H9 (cell line): ENCODE measurements at regions not wholly inside any gene's neighbourhood (a gene's known extent, or its start where the extent isn't known, plus 50 kb on each side); places are given as distances from the start of the nearest gene placed in this dataset.
"Not testable (repeated sequence)": the region's sequence is repeated elsewhere in the genome, so short reads cannot be mapped to it uniquely, and the experiment has no call there.

Experiments used
- DNase-seq: peaks from one replicate; pipeline ENCODE4 v3.0.0-alpha.2; 2017
- H2AFZ ChIP-seq: one replicate; pipeline ENCODE4 v1.6.1; 2013; ENCODE audit warnings: mild to moderate bottlenecking, low read length, control low read depth, moderate library complexity
- H2AK5ac ChIP-seq: 2 replicates; pipeline ENCODE4 v1.6.1; 2013; ENCODE audit warnings: low read length, control low read depth, mixed read lengths; ENCODE audit not compliant: insufficient read length
- H2BK120ac ChIP-seq: one replicate; pipeline ENCODE4 v1.6.1; 2013; ENCODE audit warnings: low read depth, mild to moderate bottlenecking, low read length, control low read depth, inconsistent platforms; ENCODE audit not compliant: poor library complexity, severe bottlenecking
- H2BK12ac ChIP-seq: 2 replicates; pipeline ENCODE4 v1.6.1; 2013; ENCODE audit warnings: low read length, control low read depth, mixed read lengths, low read depth; ENCODE audit not compliant: insufficient read length
- H2BK15ac ChIP-seq: 2 replicates; pipeline ENCODE4 v1.6.1; 2013; ENCODE audit warnings: low read depth, low read length, control low read depth
- H2BK20ac ChIP-seq: one replicate; pipeline ENCODE4 v1.6.1; 2013; ENCODE audit warnings: low read depth, mild to moderate bottlenecking, low read length, control low read depth, inconsistent platforms; ENCODE audit not compliant: poor library complexity, severe bottlenecking
- H2BK5ac ChIP-seq: 2 replicates; pipeline ENCODE4 v1.6.1; 2013; ENCODE audit warnings: low read length, control low read depth, mixed read lengths; ENCODE audit not compliant: insufficient read length
- H3K14ac ChIP-seq: 2 replicates; pipeline ENCODE4 v1.6.1; 2013; ENCODE audit warnings: low read length, control low read depth; ENCODE audit not compliant: insufficient read depth
- H3K18ac ChIP-seq: 2 replicates; pipeline ENCODE4 v1.6.1; 2013; ENCODE audit warnings: low read depth, mild to moderate bottlenecking, mixed read lengths, low read length, control low read depth; ENCODE audit not compliant: insufficient read length
- H3K23ac ChIP-seq: 2 replicates; pipeline ENCODE4 v1.6.1; 2013; ENCODE audit warnings: low read length, control low read depth, mixed read lengths, low read depth; ENCODE audit not compliant: insufficient read length
- H3K23me2 ChIP-seq: 2 replicates; pipeline ENCODE4 v1.6.1; 2013; ENCODE audit warnings: low read depth, mild to moderate bottlenecking, mixed read lengths, low read length, control low read depth; ENCODE audit not compliant: insufficient read length, poor library complexity, severe bottlenecking
- H3K27ac ChIP-seq: 2 replicates; pipeline ENCODE4 v1.5.1; 2013; ENCODE audit warnings: low read length, control low read depth, mixed read lengths, low read depth; ENCODE audit not compliant: insufficient read length
- H3K27me3 ChIP-seq: 2 replicates; pipeline ENCODE4 v1.6.1; 2013; ENCODE audit warnings: low read length, control low read depth, inconsistent platforms; ENCODE audit not compliant: insufficient read depth
- H3K4ac ChIP-seq: 2 replicates; pipeline ENCODE4 v1.6.1; 2013; ENCODE audit warnings: low read depth, mild to moderate bottlenecking, control low read depth, inconsistent platforms, low read length, moderate library complexity
- H3K4me1 ChIP-seq: 2 replicates; pipeline ENCODE4 v1.6.1; 2013; ENCODE audit warnings: low read length, control low read depth, inconsistent platforms; ENCODE audit not compliant: insufficient read depth
- H3K4me2 ChIP-seq: 2 replicates; pipeline ENCODE4 v1.6.1; 2013; ENCODE audit warnings: low read length, control low read depth, mixed read lengths; ENCODE audit not compliant: insufficient read length, insufficient read depth
- H3K56ac ChIP-seq: 2 replicates; pipeline ENCODE4 v1.6.1; 2013; ENCODE audit warnings: low read depth, mild to moderate bottlenecking, mixed read lengths, low read length, control low read depth; ENCODE audit not compliant: insufficient read length
- H3K79me1 ChIP-seq: 2 replicates; pipeline ENCODE4 v1.6.1; 2013; ENCODE audit warnings: low read depth, mild to moderate bottlenecking, moderate library complexity, low read length, control low read depth, inconsistent platforms; ENCODE audit not compliant: insufficient read depth, poor library complexity, severe bottlenecking
- H3K79me2 ChIP-seq: 2 replicates; pipeline ENCODE4 v1.6.1; 2013; ENCODE audit warnings: low read length, control low read depth, inconsistent platforms; ENCODE audit not compliant: insufficient read depth
- H3K9ac ChIP-seq: 2 replicates; pipeline ENCODE4 v1.6.1; 2013; ENCODE audit warnings: low read length, control low read depth, mixed read lengths; ENCODE audit not compliant: insufficient read length; ENCODE audit errors: extremely low read depth
- H3K9me3 ChIP-seq: one replicate; pipeline ENCODE4 v1.6.1; 2013; ENCODE audit warnings: low read depth, low read length, inconsistent platforms; ENCODE audit not compliant: control insufficient read depth
- H3T11ph ChIP-seq: one replicate; pipeline ENCODE4 v1.6.1; 2013; ENCODE audit warnings: mild to moderate bottlenecking, low read length, control low read depth, inconsistent platforms
- H4K20me1 ChIP-seq: one replicate; pipeline ENCODE4 v1.6.1; 2013; ENCODE audit not compliant: control insufficient read depth, insufficient read length, insufficient read depth
- H4K5ac ChIP-seq: 2 replicates; pipeline ENCODE4 v1.6.1; 2013; ENCODE audit warnings: low read depth, mild to moderate bottlenecking, mixed read lengths, low read length, control low read depth; ENCODE audit not compliant: insufficient read length
- H4K8ac ChIP-seq: replicated peaks from 2 replicates; pipeline ENCODE4 v1.6.1; 2013; ENCODE audit warnings: low read length, control low read depth, mixed read lengths, low read depth; ENCODE audit not compliant: insufficient read length
- H4K91ac ChIP-seq: 2 replicates; pipeline ENCODE4 v1.6.1; 2013; ENCODE audit warnings: low read depth, mild to moderate bottlenecking, moderate library complexity, mixed read lengths, low read length, control low read depth; ENCODE audit not compliant: insufficient read length
- H3K27ac Mint-ChIP-seq, 3 experiments: 2 replicates in 2 of 3; 3 replicates in 1 of 3; pipeline ENCODE4 v1.8.0; 2020 to 2021; ENCODE audit warnings: mixed read lengths in 3 of 3, mild to moderate bottlenecking in 1 of 3, moderate library complexity in 1 of 3
- H3K27me3 Mint-ChIP-seq: 2 replicates; pipeline ENCODE4 v1.8.0; 2021; ENCODE audit warnings: low read depth, mild to moderate bottlenecking, moderate library complexity, mixed read lengths
- H3K36me3 Mint-ChIP-seq, 3 experiments: 2 replicates in 2 of 3; 3 replicates in 1 of 3; pipeline ENCODE4 v1.8.0; 2020 to 2021; ENCODE audit warnings: low read depth in 3 of 3, mixed read lengths in 3 of 3; ENCODE audit not compliant: insufficient read depth in 1 of 3
- H3K4me1 Mint-ChIP-seq, 2 experiments: 2 replicates each; pipeline ENCODE4 v1.8.0; 2020; ENCODE audit warnings: mixed read lengths in 2 of 2
- H3K4me3 Mint-ChIP-seq, 2 experiments: 2 replicates in 1 of 2; 3 replicates in 1 of 2; pipeline ENCODE4 v1.8.0; 2020 to 2021; ENCODE audit warnings: mild to moderate bottlenecking in 2 of 2, mixed read lengths in 2 of 2, moderate library complexity in 1 of 2
- H3K9me3 Mint-ChIP-seq, 2 experiments: 2 replicates in 1 of 2; 3 replicates in 1 of 2; pipeline ENCODE4 v1.8.0; 2020; ENCODE audit warnings: mild to moderate bottlenecking in 2 of 2, mixed read lengths in 2 of 2, moderate library complexity in 1 of 2
- CTCF ChIP-seq: fragments of 200-600 bp; sonication (generic); conservative IDR thresholded peaks from 3 replicates; pipeline ENCODE4 v1.8.0; 2021; ENCODE audit warnings: antibody characterized with exemption, mild to moderate bottlenecking
- WGBS: extraction: QIAGEN DNeasy Blood & Tissue Kit; methylation state at CpG from one replicate; pipeline ENCODE4 v1.1.7; 2013; ENCODE audit warnings: missing lambda C conversion rate, low lambda C conversion rate, mixed read lengths; ENCODE audit not compliant: insufficient read length; ENCODE audit errors: extremely low coverage; 5-methylcytosine and 5-hydroxymethylcytosine counted together

GRCh38 chrX:94942603-94943002 is 1268.6 kb downstream of the FAM133A start:
- Mint-ChIP-seq H3K27me3 (no peaks in the 10 kb centered on the region), H3K27ac (no peak overlapping the region), H3K4me1 (peaks cover 0 to 1% of the 10 kb centered on the region in 2 experiments; a peak in 2 of 4 replicates), H3K36me3 (peaks cover 14 to 37% (median 24%) of the 10 kb centered on the region in 3 experiments), H3K9me3 (peaks cover 12 to 33% of the 10 kb centered on the region in 2 experiments; a peak in 4 of 5 replicates), H3K4me3 (no peak overlapping the region)
- Histone ChIP-seq H3K9me3 (no peaks in the 10 kb centered on the region), H3T11ph (no peak overlapping the region), H3K4ac (no peak overlapping the region), H3K9ac (no peak overlapping the region), H2AFZ (no peak overlapping the region), H2BK15ac (no peak overlapping the region), H4K5ac (no peak overlapping the region), H3K14ac (no peak overlapping the region; the same call in 1 of the 2 replicates), H4K8ac (no peak overlapping the region), H2BK5ac (no peak overlapping the region), H3K4me1 (no peaks in the 10 kb centered on the region), H4K20me1 (no peaks in the 10 kb centered on the region), H2BK120ac (no peak overlapping the region), H3K27ac (no peak overlapping the region), H2AK5ac (no peak overlapping the region), H3K18ac (no peak overlapping the region), H3K23ac (no peak overlapping the region), H3K56ac (no peak overlapping the region), H3K79me1 (no peaks in the 10 kb centered on the region), H4K91ac (no peak overlapping the region), H3K27me3 (no peaks in the 10 kb centered on the region), H3K23me2 (no peaks in the 10 kb centered on the region), H3K79me2 (no peaks in the 10 kb centered on the region), H2BK20ac (no peak overlapping the region), H3K4me2 (no peak overlapping the region), H2BK12ac (no peak overlapping the region)
- TF ChIP-seq CTCF, result no peak
- no peak for DNase-seq
- no CpG with 5 or more reads among the region's 2 CpGs for WGBS

- not testable (repeated sequence) for H4K20me1 ChIP-seq, H3K27me3 ChIP-seq, H3K18ac ChIP-seq, H4K91ac ChIP-seq, H2BK120ac ChIP-seq, H3K23ac ChIP-seq, H3K4me1 ChIP-seq, H3K4ac ChIP-seq, H3K4me3 Mint-ChIP-seq, H3K14ac ChIP-seq, H4K8ac ChIP-seq, H3T11ph ChIP-seq, H3K27ac Mint-ChIP-seq, H2AK5ac ChIP-seq, H3K23me2 ChIP-seq, H2AFZ ChIP-seq, H3K79me1 ChIP-seq, H3K56ac ChIP-seq, DNase-seq, H3K9ac ChIP-seq, H2BK15ac ChIP-seq, H2BK12ac ChIP-seq, H3K27ac ChIP-seq, H4K5ac ChIP-seq, H2BK5ac ChIP-seq, H2BK20ac ChIP-seq, H3K4me2 ChIP-seq, H3K79me2 ChIP-seq, H3K9me3 ChIP-seq, H3K4me1 Mint-ChIP-seq, H3K27me3 Mint-ChIP-seq
- Mint-ChIP-seq H3K36me3 (peaks cover 14 to 33% (median 24%) of the 10 kb centered on the region in 3 experiments), H3K9me3 (peaks cover 12 to 33% of the 10 kb centered on the region in 2 experiments; a peak in 4 of 5 replicates)
- WGBS, result no CpG with 5 or more reads among the region's 3 CpGs
These were observed 1272.1 kb downstream of the FAM133A start for GRCh38 chrX:94946137-94946536.
